K562 (cell line): ENCODE measurements at regions not wholly inside any gene's neighbourhood (a gene's known extent, or its start where the extent isn't known, plus 50 kb on each side); places are given as distances from the start of the nearest gene placed in this dataset.

ENCODE experiments used
- MAX ChIP-seq: sonication (generic); formaldehyde crosslinking; IDR thresholded peaks from 2 replicates; pipeline ENCODE4 v1.9.0; 2022; ENCODE audit warnings: mild to moderate bottlenecking, missing genetic modification reagents
- PPARD ChIP-seq: fragments of 250-450 bp; sonication (Bioruptor Pico); IDR thresholded peaks from 2 replicates; pipeline ENCODE4 v1.8.0; 2022; ENCODE audit warnings: inconsistent platforms, mild to moderate bottlenecking, moderate library complexity
- SP1 ChIP-seq: sonication (generic); formaldehyde crosslinking; IDR thresholded peaks from 2 replicates; pipeline ENCODE4 v1.8.1; 2022; ENCODE audit warnings: mild to moderate bottlenecking, missing genetic modification reagents
- SREBF1 ChIP-seq: fragments of 150-350 bp; IDR thresholded peaks from 2 replicates; pipeline ENCODE4 v1.6.1; 2014; ENCODE audit warnings: antibody characterized with exemption, low read depth, low read length, borderline replicate concordance
- USF2 ChIP-seq: sonication (generic); formaldehyde crosslinking; IDR thresholded peaks from 2 replicates; pipeline ENCODE4 v1.5.0; 2020; ENCODE audit warnings: missing genetic modification reagents
- ZNF239 ChIP-seq: fragments of 250-450 bp; sonication (Bioruptor Pico); IDR thresholded peaks from 2 replicates; pipeline ENCODE4 v1.4.0; 2020; ENCODE audit warnings: mild to moderate bottlenecking
- ZNF785 ChIP-seq: fragments of 250-450 bp; sonication (Bioruptor Pico); IDR thresholded peaks from 2 replicates; pipeline ENCODE4 v1.4.0; 2020; ENCODE audit warnings: mild to moderate bottlenecking

GRCh38 chr5:57833489-57833888, 350.9 kb upstream of the ACTBL2 start:
- TF ChIP-seq MAX = no peak
- TF ChIP-seq SREBF1 = no peak
- TF ChIP-seq SP1 (CRISPR knock-in tag) = no peak
- no peak for TF ChIP-seq ZNF785
- TF ChIP-seq ZNF239 (CRISPR knock-in tag) = no peak
- no peak for TF ChIP-seq PPARD (CRISPR knock-in tag)
- TF ChIP-seq USF2 (CRISPR knock-in tag) = no peak
